A549 (cell line): ENCODE measurements at regions not wholly inside any gene's neighbourhood (a gene's known extent, or its start where the extent isn't known, plus 50 kb on each side); places are given as distances from the start of the nearest gene placed in this dataset.

Source experiments
- PHF8 ChIP-seq: fragments of 200-600 bp; sonication (generic); IDR thresholded peaks from 2 replicates; pipeline ENCODE4 v1.6.1; 2016; ENCODE audit warnings: low read depth, mild to moderate bottlenecking, antibody characterized with exemption, moderate library complexity, borderline replicate concordance
- USF2 ChIP-seq: fragments of 450-650 bp; IDR thresholded peaks from 2 replicates; pipeline ENCODE4 v1.6.1; 2014; ENCODE audit warnings: antibody characterized with exemption

GRCh38 chr2:77767388-77768076 is 245.4 kb upstream of the LRRTM4 start:
- TF ChIP-seq USF2 (no peak), PHF8 (no peak)
